HCEC 1CT (cell line): ENCODE measurements at regions not wholly inside any gene's neighbourhood (a gene's known extent, or its start where the extent isn't known, plus 50 kb on each side); places are given as distances from the start of the nearest gene placed in this dataset.
"Not testable (repeated sequence)": the region's sequence is repeated elsewhere in the genome, so short reads cannot be mapped to it uniquely, and the experiment has no call there.

Source experiments
- DNase-seq: peaks from one replicate; pipeline ENCODE4 v3.0.0-alpha.2; 2017

DNA sequence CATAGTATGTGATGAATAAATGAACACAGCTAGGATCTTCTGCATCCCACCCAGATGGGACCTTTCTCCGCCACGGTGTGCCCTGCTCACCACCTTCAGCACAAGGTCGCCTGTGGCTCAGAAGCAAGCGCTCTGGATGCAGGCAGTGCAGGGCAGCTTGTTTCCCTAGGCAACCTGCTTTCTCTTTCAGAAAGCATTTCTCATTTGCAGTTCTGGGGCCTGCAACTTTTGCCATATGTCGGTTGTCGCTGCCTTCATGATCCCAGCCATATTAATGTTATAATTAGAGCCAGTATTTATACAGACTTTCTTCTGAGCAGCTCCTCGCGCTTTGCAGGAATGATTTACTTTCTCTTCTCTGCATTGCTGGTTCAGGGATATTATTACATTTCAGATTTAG is 692.8 kb downstream of the RNF144A start:
- no peak for DNase-seq

DNA sequence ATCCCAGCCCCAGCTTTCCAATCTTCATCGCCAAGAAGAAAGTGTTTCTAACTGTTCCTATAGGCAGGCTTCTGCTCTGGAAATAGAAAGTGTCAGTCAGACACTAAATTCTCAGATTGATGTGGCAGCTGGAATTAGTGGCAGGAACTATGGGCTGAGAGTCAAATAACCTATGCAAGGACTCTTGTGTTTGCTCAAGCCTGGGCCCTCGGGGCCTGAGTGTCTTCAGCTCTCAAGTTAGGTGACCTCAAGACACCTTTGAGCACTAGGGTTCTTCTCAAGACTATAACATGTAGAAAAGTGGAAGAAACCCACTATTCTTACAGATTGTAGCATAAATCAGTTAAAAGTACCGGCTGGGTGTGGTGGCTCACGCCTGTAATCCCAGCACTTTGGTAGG is 694.5 kb downstream of the RNF144A start:
- DNase-seq: no peak

DNA sequence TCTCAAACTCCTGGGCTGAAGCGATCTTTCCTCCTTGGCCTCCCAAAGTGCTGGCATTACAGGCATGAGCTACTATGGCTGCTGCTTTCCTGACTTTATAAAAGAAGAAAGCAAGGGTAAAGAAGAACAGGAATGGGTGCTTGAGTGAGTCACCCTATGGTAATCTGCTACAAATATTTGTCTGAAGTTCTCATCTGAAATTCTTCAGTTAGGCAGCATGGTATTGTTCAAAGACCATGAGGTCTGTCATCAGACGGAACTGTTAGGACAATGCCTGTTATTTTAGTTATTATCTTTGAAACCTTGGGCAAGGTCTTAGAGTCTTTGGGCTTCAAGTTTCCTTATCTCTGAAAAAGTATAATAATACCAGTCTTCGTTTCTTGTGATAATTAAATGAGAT is 695.8 kb downstream of the RNF144A start:
- no peak for DNase-seq

DNA sequence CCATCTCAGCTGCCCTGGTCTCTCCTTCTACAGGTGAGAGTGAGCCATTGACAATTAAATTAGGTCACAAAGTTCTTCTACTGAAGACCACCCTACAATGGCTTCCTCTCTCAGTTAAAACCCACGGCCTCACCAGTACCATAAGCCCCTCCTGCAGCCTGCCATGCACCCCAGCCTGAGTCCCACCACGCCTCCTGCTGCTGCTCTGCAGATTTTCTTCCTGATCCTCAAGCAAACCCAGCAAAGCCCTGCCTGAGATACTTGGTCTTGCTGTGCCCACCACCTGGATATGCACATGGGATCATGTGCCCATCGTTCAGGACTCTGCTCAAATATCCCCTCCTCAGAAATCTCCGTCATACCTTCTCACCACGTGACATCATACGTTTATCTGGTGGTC is 696.6 kb downstream of the RNF144A start:
- no peak for DNase-seq

DNA sequence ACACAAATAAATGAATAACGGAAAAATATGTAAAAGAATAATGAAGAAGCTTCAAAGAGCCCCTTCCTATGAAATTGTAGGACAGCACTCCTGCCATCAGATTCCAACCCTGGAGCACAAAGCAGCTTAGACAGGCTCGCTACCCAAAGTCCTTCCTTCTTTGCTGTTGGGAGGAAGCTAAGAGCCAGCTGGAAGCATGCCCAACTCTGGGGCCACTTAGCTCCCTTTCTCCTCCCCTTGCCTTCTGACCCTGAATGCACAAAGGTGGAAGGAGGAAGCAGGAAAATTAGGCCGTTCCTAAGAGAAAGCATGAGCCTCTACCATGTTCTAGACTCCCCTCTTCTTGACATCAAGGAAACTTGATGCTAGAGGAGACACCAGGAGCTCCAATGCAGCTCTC is 700.8 kb downstream of the RNF144A start:
- DNase-seq: no peak

DNA sequence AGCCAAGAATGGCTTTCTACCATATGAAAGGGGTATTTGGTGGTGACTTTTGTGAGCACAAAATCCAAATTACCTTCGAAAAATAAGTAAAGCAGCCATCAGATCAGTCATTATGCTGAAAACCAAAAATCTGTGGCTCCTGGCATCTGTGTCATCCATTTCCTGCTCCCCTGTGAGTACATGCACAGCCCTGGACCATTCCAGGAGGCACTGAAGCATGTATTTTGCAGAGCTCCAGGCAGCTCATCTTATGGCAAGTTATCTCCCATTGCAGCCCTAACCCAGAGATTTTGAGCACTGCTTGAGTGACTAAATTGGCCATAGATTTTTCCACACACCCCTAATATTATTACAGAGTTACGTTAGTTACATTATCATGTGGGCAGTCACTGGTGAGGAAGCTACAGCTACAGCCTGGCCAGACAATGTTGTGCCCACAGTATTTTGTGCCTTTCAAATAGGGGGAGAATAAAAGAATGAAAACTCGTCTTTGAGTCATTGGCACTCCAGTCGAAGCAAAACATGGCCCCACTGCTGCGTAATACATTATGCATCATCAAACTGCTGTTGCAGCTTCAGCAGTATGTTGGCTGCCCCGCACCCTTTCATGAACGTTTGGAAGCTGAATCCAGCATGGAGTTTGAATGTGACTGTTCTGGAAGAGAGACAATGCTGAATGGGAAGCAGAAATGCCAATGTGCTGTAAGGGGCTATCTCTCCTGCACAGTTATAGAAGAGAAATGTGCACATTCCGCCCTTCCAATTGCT is 702.2 kb downstream of the RNF144A start:
- no peak for DNase-seq

DNA sequence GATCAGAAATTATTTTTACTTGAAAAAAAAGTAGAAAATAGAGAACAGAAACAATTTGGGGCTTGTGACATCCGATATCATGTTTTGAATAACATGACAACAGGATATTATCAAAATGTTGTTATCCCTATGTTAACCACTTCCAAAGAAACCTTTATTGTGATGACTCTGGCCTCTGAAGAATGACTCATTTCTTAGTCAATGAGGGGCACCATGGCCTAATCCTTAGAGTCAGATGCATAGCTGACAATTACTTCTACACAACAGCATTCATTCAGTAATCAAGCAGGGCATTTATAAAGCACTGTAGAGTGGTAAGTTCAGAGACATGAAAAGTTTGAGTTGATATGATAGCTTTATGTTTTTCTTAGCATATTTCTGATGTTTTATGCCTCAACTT is 703.0 kb downstream of the RNF144A start:
- no peak for DNase-seq

DNA sequence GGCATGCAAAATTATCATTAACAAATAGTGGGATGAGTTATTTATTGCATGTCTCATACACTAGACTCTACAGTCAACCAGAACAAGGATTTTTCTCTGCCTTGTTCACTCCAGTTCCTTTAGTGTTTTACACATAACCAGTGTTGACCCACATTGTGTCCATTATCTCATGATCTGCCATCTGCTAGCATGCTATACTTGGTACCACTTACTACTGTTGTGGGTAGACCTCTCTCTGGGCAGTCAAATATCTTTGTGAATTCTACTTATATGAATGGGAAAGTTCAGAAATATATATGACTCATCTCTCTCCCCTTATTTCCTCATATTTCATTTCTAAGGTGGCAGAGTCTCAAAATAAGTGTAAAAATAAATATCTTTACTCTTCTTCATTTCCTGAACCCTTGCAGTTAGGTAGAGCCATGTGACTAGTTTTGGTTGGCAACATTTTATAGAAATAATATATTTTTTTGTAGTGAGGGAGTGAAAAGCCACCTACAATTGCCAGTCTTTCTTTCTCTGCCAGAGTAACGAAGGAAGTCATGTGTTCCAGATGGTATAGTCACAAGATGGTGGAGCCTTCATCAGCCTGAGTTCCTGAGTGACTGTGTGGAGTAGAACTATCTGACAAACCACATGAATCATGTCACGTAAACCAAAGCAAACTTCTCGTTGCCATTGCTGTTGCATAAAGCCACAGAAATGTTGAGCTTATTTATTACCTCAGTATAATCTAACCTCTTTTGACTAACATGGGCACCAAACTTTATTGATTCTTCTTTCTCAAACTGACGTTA is 704.0 kb downstream of the RNF144A start:
- no peak for DNase-seq

DNA sequence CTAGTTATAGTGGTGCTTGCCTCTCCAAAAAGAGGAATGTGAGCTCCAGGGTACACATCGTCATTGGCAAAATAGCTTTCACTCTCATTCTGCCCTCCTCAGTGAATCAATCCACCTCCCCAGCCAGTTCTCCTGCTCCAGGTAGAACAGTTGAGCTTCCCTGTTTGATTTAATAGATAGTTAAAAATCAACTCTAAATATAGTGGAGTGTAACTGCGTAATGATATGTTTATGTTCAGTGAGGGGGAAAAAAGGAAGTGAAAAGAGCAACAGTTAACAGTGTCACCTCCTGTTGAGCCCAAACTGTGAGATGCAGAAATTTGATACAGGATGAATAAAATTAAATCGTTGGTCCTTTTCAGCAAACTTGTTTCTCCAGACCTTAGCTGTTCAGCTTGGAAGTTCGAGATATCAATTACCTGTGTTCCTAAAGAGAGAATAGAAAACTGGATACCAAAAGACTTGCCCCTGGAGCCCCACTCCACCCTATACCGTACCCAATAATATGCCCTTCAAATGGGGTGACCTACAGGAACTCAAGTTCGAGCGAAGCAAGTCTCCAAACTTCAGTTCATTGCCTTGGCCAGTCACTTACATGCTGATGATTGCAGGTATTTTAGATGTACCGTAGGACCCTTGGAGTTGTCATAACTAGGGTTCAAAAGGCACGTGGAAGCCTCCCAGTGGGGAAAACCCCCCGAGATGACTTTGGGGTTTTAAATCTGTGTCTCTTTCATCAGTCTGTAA is 708.4 kb downstream of the RNF144A start:
- no peak for DNase-seq

DNA sequence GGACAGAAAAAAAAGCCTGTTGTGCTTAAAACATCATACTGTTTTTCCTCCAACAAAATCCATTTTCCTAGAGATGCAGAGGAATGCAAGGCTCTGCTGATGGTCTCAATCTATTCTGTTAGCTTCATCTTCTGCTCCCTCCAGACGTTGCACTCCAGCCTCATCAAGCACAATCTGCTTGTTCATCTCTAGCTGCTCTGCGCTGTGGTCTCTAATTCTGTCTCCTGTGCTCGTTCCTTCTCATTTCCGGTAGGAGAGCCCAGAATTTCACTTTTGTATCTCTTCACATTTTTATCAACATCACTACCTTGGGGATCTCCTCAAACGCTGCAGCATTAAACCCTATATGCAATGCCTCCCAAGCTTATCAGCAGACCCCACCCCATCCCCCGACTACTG is 708.9 kb downstream of the RNF144A start:
- DNase-seq: no peak

DNA sequence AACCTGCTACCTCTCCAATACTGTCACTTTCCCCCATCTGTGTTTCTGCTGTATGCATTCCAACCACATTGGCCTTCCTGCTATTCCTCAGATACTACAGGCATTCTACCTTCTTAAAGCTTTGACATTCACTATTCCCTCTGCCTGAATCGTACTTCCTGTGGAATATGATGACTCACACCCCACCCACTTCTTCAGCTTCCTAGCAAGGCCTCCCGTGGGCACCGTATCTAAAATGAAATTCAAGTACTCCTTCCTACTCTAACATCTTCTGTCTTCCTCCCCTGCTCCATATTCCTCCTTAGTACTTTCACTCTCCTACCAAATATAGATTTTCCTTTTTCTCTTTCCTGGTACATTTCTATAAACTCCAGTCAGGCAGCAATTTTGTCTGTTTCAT is 710.4 kb downstream of the RNF144A start:
- no peak for DNase-seq

DNA sequence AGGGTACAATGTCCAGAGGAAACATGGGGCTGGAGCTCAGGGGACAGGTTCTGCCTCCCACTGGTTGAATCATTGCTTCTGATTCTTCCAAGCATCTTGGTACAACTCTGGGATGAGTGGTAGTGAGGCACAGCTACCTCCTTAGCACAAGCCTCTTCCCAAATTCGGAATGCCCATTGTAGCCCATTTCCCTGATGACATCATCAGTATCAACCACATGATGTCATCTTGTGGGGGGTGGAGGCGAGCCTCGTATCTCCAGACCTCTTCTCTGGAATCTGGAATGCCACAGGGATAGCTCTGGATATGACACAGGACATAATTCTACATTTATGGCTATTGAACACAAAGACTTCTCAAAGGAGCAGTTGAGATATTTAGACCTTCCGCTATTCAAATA is 715.2 kb downstream of the RNF144A start:
- DNase-seq: no peak

DNA sequence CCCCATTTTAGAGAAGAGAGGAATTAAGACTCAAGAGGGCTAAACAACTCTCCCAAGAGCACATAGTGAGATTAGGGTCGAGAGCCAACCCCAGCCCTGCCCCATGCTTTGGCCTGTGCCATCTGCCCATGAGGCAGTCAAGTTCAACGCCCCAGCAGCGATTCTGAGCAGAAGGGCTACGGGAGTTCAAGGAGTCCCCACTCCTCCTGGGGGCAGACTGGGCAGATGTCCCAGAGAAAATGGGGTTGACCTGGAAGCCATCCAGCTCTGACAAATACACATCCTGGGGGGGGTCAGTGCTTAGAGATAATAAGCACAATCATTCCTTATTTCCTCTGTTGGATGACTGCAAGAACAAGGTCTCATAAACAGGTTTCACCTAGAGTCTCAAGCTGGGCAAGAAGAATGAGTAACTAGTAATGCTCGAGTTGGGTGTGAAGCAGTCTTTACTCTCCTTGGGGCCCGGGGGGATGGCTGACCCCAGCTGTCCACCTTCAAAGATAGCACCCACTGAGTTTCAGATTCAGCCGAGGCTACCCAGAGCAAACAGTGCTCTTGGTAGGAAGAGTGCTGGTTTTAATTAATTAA is 716.4 kb downstream of the RNF144A start:
- DNase-seq: no peak

DNA sequence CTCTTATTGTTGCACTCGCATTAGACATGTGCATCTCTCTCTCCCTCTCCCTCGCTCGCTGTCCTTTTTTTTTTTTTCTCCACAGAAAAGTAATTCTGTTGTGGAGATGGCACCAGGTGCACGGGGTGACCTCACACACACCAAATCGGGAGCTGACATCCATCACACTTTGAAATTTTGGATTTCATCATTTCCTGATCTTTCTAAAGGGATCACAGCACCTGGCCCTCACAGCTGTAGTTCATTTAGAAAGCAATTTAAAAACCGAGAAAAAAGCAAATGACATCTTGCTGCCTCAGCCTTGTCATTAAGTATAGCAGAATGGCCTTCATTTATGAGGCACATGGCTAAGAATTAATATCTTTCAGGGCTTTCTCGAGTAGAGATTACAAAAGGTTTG is 717.2 kb downstream of the RNF144A start:
- no peak for DNase-seq

DNA sequence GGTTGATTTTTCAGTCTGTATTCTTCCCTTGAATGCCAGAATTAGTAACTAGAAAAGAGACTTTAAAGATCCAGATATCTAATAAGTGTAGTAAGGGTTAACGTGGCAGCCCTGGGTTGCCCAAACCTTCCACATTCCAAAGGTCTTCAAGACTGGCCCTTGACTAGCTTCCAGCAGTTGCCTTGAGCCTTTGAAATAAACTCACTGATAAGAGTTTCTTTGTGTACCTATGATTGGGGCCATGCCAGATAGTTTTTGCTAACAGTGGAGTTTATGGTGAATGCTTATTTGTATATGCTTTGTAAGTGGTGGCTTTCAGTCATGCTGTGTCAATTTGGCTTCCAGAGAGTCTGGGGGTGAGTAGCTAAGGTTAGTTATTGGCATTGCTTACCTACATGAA is 722.3 kb downstream of the RNF144A start:
- DNase-seq: no peak

DNA sequence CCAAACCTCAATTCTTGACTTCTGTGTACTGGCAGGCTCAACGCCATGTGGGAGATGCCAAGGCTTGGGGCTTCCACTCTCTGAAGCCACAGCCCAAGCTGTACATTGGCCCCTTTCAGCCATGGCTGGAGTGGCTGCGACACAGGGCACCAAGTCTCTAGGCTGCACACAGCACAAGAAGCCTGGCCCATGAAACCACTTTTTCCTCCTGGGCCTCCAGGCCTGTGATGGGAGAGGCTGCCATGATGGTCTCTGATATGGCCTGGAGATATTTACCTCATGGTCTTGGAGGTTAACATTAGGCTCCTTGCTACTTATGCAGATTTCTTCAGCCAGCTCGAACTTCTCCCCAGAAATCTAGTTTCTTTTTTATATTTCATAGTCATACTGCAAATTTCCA is 724.1 kb downstream of the RNF144A start:
- DNase-seq: not testable (repeated sequence)

DNA sequence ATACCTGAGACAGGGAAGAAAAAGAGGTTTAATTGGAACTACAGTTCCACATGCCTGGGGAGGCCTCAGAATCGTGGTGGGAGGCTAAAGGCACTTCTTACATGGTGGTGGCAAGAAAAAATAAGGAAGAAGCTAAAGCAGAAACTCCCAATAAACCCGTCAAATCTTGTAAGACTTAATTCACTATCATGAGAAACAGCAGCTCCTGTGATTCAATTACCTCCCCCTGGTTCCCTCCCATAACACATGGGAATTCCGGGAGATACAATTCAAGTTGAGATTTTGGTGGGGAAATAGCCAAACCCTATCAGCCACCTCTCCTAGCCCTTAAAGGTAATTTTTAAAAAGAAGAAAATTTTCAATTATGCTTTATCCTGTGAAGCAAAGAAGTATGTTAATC is 728.8 kb downstream of the RNF144A start:
- DNase-seq: no peak

DNA sequence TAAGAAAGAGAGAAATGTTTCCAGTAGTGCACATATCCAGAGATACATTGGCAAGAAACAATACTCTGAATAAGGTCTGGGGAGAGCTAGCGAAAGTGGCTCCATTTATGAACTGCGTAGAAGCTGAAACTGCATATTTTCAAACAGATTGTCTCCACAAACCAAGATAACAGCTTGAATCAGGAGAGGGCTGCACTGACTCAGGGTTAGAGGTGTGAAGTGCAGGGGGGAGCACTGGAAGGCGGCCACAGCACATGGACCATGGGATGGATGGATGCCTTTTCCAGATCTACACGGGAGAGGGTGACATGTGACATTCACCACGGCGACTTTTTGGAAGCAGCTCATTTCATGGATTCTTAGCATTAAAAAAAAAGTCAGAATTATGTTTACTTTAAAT is 729.4 kb downstream of the RNF144A start:
- DNase-seq: no peak

DNA sequence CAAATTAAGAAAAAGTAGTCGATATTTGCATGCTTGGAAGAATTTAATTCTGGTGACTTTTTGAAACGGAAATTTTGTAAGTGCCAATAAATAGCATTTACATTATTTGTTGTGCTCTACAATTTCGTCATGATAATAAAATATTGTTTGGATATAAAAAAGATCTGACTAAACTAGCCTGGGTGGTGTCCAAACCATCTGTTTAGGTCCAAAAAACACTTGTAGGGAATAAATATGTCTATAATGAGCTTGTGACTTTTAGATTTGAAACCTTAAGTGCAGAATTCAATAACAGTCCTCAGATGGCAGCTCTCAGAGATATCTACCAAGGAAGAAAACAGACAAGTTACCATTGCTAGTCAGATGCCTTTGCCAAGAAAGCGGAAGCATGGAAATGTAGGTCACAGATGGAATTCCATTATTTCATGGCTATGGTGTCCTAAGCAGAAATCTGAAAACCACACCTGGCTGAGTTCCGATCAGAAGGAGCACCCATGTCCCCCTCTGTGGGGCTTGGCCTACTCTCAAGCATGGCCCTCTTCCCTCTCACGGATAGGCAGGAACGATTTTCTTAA is 731.1 kb downstream of the RNF144A start:
- DNase-seq: no peak

DNA sequence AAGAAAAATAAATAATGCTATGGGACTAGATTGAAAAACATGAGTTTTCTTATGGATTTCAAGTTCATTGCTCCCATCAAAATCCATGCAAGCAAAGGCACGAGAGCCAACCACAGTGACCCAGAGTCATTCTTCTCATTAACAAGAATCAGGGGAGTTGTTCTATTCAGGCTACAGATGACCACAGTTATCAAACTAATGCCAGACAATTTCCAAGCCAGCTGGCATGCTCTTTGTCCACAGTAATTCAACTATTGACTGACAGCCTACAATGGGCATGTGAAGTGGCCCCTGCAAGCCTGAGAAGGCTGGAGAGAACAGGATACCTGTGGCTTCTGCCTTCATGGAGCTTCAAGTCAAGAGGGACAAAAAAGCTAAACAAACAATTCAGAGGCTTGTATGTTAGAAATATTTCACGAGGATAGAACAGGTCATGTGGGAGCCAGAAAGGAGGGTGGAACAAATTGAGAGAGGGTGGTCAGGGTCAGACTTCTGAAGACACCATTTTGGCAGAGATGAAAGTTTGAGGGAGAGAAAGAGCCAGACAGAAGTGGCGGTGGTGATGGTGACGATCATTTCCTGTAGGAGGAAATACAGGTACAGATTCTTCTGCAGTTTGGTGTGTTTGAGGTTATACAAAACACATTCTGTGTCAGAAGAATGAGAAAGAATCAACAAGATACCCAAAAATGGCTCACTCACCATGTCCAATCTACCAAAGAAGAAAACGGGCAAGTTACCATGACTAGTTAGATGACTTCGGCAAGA is 732.4 kb downstream of the RNF144A start:
- no peak for DNase-seq

DNA sequence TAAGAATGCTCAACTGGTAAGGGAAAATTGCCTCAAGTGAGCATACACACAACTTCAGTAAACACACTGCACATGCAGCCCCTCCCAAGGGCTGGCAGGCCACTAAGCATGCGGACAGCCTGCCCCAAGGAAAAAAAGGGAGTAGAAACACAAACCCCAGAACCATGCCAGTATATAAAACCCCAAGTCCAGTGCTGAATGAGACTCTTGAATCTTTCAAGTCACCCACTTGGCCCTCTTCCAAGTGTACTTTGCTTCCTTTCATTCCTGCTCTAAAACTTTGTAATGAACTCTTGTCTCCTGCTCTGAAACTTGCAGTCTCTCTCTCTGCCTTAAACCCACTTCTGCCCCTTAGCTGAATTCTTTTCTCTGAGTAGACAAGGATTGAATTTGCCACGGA is 736.4 kb downstream of the RNF144A start:
- no peak for DNase-seq

DNA sequence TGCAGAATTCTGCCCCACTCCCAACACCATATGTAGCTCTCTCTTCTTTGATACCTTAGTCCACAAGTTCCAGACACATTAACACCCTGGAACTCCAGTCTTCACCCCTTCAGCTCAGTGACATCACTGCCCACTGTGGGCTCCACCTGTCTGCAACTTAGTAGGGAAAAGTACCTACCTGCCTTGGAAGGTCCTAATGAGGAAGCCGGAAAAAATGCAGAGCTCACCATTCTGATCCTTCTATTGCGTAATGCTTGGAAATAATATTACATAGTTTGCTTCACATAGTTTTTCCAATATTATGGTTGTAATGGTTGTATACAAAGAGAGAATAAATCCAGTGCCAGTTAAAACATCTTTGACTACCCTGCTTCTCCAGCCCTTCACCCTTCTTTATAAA is 738.4 kb downstream of the RNF144A start:
- no peak for DNase-seq
